PC-3 (cell line): ENCODE measurements at regions not wholly inside any gene's neighbourhood (a gene's known extent, or its start where the extent isn't known, plus 50 kb on each side); places are given as distances from the start of the nearest gene placed in this dataset.

Experiments used
- ATAC-seq: fragments of 200-7000 bp; cut with Tn5 transposase; 2 replicates; pipeline ENCODE4 v1.9.1; 2020; ENCODE audit warnings: mild to moderate bottlenecking, moderate library complexity
- BruUV-seq: library from RNA; stranded (reverse); fragments of 400-500 nt; replicated peaks from 2 replicates; lab custom pipeline; 2021; lab: Mats Ljungman, UMichigan
- CTCF ChIA-PET: fragments of 300-600 bp; sonication (Branson Sonifier 250); formaldehyde crosslinking; loops from one replicate; lab custom pipeline; 2022; ENCODE audit warnings: antibody characterized with exemption; lab: Charles Lee
- POLR2A ChIA-PET: fragments of 300-600 bp; sonication (Branson Sonifier 250); formaldehyde crosslinking; loops from one replicate; lab custom pipeline; 2022; ENCODE audit warnings: antibody characterized with exemption; ENCODE audit not compliant: unreplicated experiment; lab: Charles Lee
- DNase-seq: peaks from one replicate; pipeline ENCODE4 v3.0.0-alpha.2; 2015
- H2AFZ ChIP-seq: fragments of 300-600 bp; sonication (generic); 2 replicates; pipeline ENCODE4 v1.6.0; 2016; ENCODE audit warnings: antibody characterized with exemption, low read length
- H3F3A ChIP-seq: fragments of 300-600 bp; sonication (generic); one replicate; pipeline ENCODE4 v1.6.0; 2017; ENCODE audit warnings: antibody characterized with exemption, low read length, control low read depth, mild to moderate bottlenecking; ENCODE audit not compliant: unreplicated experiment
- H3K27ac ChIP-seq: fragments of 300-600 bp; sonication (generic); 2 replicates; pipeline ENCODE4 v1.5.1; 2016; ENCODE audit warnings: mild to moderate bottlenecking, low read length
- H3K27me3 ChIP-seq: fragments of 300-600 bp; sonication (generic); 2 replicates; pipeline ENCODE4 v1.6.1; 2016; ENCODE audit warnings: low read length, mixed read lengths
- H3K36me3 ChIP-seq: fragments of 300-600 bp; sonication (generic); 2 replicates; pipeline ENCODE4 v1.6.1; 2016; ENCODE audit warnings: low read depth, mixed run types, low read length, mixed read lengths
- H3K4me1 ChIP-seq: fragments of 300-600 bp; sonication (generic); 2 replicates; pipeline ENCODE4 v1.5.1; 2016; ENCODE audit warnings: low read length; ENCODE audit not compliant: insufficient read depth
- H3K4me2 ChIP-seq: fragments of 300-600 bp; sonication (generic); 2 replicates; pipeline ENCODE4 v1.6.0; 2016; ENCODE audit warnings: low read length
- H3K4me3 ChIP-seq: fragments of 300-600 bp; sonication (generic); 2 replicates; pipeline ENCODE4 v1.5.1; 2016; ENCODE audit warnings: mild to moderate bottlenecking, low read length, mixed read lengths
- H3K79me2 ChIP-seq: fragments of 300-600 bp; sonication (generic); 2 replicates; pipeline ENCODE4 v1.6.1; 2017; ENCODE audit warnings: low read length, mixed read lengths
- H3K9ac ChIP-seq: fragments of 300-600 bp; sonication (generic); 2 replicates; pipeline ENCODE4 v1.6.0; 2016; ENCODE audit warnings: mild to moderate bottlenecking, low read length
- H3K9me2 ChIP-seq: fragments of 300-600 bp; sonication (generic); replicated peaks from 2 replicates; pipeline ENCODE4 v1.6.1; 2016; ENCODE audit warnings: mixed run types, low read length, mixed read lengths
- H3K9me3 ChIP-seq: fragments of 300-600 bp; sonication (generic); 2 replicates; pipeline ENCODE4 v1.6.1; 2016; ENCODE audit warnings: low read length, mixed read lengths
- H4K20me1 ChIP-seq: fragments of 300-600 bp; sonication (generic); 2 replicates; pipeline ENCODE4 v1.6.1; 2016; ENCODE audit warnings: low read length, mixed read lengths
- EZH2 ChIP-seq: fragments of 300-600 bp; sonication (generic); IDR thresholded peaks from one replicate; pipeline ENCODE4 v1.6.1; 2017; ENCODE audit warnings: antibody characterized with exemption, mild to moderate bottlenecking, low read length; ENCODE audit not compliant: unreplicated experiment
- EZH2phosphoT487 ChIP-seq: fragments of 300-600 bp; sonication (generic); IDR thresholded peaks from 2 replicates; pipeline ENCODE4 v1.6.1; 2018; ENCODE audit warnings: mild to moderate bottlenecking, antibody characterized with exemption, low read length, borderline replicate concordance
- intact Hi-C: fragments of 100-400 bp; cut with micrococcal nuclease; formaldehyde crosslinking; loops from 2 replicates; pipeline ENCODE4 v1.9.0; 2023
- TF ChIP-seq, protein P1 (sequence below): fragments of 300-600 bp; sonication (generic); conservative IDR thresholded peaks from 2 replicates; pipeline ENCODE4 v1.5.1; 2017; ENCODE audit warnings: antibody characterized with exemption, low read depth, mild to moderate bottlenecking, low read length

DNA sequence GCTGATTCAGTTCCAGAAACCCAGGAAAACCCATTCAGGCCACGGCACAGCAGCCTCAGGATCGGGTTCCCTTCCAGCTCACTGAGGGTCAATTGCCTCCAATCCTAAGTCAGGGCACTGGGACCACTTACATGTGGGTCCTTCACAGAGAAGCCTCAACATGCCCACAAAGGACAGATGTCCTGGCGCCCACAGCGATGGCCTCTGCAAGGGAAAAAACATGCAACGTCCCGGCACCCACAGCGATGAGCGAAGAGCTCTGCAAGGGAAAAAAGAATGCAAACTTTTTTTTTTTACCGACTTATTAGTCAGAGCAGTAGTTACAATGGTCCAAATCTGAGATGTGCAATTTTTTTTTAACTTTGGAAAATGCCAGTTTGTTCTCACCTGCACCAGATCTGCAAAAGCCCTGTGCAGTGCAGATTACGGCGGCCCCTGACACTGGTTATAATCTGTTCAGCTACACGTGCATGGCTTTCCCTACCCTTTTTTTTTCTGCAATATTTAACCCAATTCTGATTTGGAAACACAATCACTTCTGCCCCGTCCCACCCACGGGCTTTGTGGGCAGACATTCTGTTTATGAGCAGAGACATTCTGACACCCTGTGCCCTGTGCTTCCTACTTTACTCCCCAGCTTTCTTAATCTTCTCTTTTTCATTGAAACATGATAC lies 159.3 kb upstream of the SALL3 start:
- ATAC-seq (no peak), DNase-seq (no peak)
- Histone ChIP-seq H3K4me3 (no peak overlapping the region), H3K9me3 (no peaks in the 10 kb centered on the region), H3K36me3 (no peaks in the 10 kb centered on the region), H3K4me2 (no peak overlapping the region), H4K20me1 (no peaks in the 10 kb centered on the region), H2AFZ (no peak overlapping the region), H3F3A (no peaks in the 10 kb centered on the region), H3K9me2 (no peaks in the 10 kb centered on the region), H3K27ac (no peak overlapping the region), H3K27me3 (peaks cover 57% of the 10 kb centered on the region), H3K9ac (no peak overlapping the region), H3K4me1 (no peaks in the 10 kb centered on the region), H3K79me2 (no peaks in the 10 kb centered on the region)
- CTCF ChIA-PET: no interaction called here
- intact Hi-C loops: no loop called here
- BruUV-seq: no TSS peak
- TF ChIP-seq EZH2: no peak
- no peak for TF ChIP-seq EZH2phosphoT487
- TF ChIP-seq, protein P1, sequence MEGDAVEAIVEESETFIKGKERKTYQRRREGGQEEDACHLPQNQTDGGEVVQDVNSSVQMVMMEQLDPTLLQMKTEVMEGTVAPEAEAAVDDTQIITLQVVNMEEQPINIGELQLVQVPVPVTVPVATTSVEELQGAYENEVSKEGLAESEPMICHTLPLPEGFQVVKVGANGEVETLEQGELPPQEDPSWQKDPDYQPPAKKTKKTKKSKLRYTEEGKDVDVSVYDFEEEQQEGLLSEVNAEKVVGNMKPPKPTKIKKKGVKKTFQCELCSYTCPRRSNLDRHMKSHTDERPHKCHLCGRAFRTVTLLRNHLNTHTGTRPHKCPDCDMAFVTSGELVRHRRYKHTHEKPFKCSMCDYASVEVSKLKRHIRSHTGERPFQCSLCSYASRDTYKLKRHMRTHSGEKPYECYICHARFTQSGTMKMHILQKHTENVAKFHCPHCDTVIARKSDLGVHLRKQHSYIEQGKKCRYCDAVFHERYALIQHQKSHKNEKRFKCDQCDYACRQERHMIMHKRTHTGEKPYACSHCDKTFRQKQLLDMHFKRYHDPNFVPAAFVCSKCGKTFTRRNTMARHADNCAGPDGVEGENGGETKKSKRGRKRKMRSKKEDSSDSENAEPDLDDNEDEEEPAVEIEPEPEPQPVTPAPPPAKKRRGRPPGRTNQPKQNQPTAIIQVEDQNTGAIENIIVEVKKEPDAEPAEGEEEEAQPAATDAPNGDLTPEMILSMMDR: no peak
- POLR2A ChIA-PET: no interaction called here

DNA sequence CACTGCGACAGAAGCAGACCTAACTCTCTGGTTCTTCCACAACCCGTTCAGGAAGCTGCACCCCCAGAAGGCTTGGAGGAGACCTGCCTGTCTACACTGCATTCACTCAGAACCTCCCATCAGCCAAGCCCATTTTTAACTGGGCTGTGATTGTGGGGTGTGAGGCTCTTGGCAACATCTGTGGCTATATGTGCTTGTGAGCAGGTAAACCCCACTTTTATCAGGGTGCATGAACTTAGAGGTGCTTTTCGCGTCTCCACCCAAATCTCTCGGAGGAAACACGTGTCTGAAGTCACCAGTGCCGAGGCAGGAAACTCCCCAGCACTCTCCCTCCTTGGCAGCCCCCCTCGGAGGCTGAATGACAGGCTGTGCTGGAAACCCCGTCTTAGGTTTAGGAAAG lies 158.2 kb upstream of the SALL3 start:
- intact Hi-C loops: no loop called here

More for the DNA sequence above, 158.2 kb upstream of the SALL3 start:
- Histone ChIP-seq H3K79me2 (no peaks in the 10 kb centered on the region), H3K27me3 (peaks cover 59% of the 10 kb centered on the region), H3K4me2 (no peak overlapping the region), H3K4me3 (no peak overlapping the region), H3K27ac (no peak overlapping the region), H2AFZ (no peak overlapping the region), H3K9ac (no peak overlapping the region), H3K4me1 (no peaks in the 10 kb centered on the region), H3F3A (no peaks in the 10 kb centered on the region), H3K9me3 (no peaks in the 10 kb centered on the region), H3K9me2 (no peaks in the 10 kb centered on the region), H4K20me1 (no peaks in the 10 kb centered on the region), H3K36me3 (no peaks in the 10 kb centered on the region)
- ATAC-seq: no peak
- CTCF ChIA-PET: no interaction called here
- no TSS peak for BruUV-seq
- no peak for DNase-seq
- POLR2A ChIA-PET: no interaction called here
- no peak for TF ChIP-seq EZH2phosphoT487
- TF ChIP-seq, protein P1: no peak
- TF ChIP-seq EZH2: no peak
